NCI-H2227 treated with DMSO at 0.1 percent for 48 hours (cell line): ENCODE measurements at regions not wholly inside any gene's neighbourhood (a gene's known extent, or its start where the extent isn't known, plus 50 kb on each side); places are given as distances from the start of the nearest gene placed in this dataset.

ENCODE experiments used
- DNase-seq: peaks from one replicate; lab custom pipeline; 2025; lab: John Stamatoyannopoulos, UW

GRCh38 chr9:89655990-89656657 lies 51.3 kb downstream of the GADD45G start:
- DNase-seq, result no peak

- DNase-seq, result no peak
Measured at GRCh38 chr9:89657295-89657694, 52.5 kb downstream of the GADD45G start.

GRCh38 chr9:89657765-89658164 lies 53.0 kb downstream of the GADD45G start:
- DNase-seq, result no peak

GRCh38 chr9:89658401-89658800 lies 53.6 kb downstream of the GADD45G start:
- DNase-seq, result no peak

- no peak for DNase-seq
Measured at GRCh38 chr9:89658931-89659330, 54.1 kb downstream of the GADD45G start.

- DNase-seq, result no peak
Measured at GRCh38 chr9:89659473-89659872, 54.7 kb downstream of the GADD45G start.

- no peak for DNase-seq
Measured at GRCh38 chr9:89659891-89660685, 55.3 kb downstream of the GADD45G start.

- DNase-seq, result no peak
Measured at GRCh38 chr9:89661391-89661949, 56.7 kb downstream of the GADD45G start.

- peak; percentile 88 for DNase-seq
Measured at GRCh38 chr9:89661956-89662717, 57.3 kb downstream of the GADD45G start.

- DNase-seq, result no peak
Measured at GRCh38 chr9:89662718-89663613, 58.2 kb downstream of the GADD45G start.

- DNase-seq, result no peak
Measured at GRCh38 chr9:89663614-89663970, 58.8 kb downstream of the GADD45G start.

GRCh38 chr9:89664010-89664409 lies 59.2 kb downstream of the GADD45G start:
- DNase-seq, result no peak

GRCh38 chr9:89664896-89665329 lies 60.1 kb downstream of the GADD45G start:
- DNase-seq, result no peak

- no peak for DNase-seq
Measured at GRCh38 chr9:89666364-89666763, 61.6 kb downstream of the GADD45G start.

- DNase-seq, result no peak
Measured at GRCh38 chr9:89666950-89667349, 62.1 kb downstream of the GADD45G start.

GRCh38 chr9:89667726-89668125 lies 62.9 kb downstream of the GADD45G start:
- no peak for DNase-seq

GRCh38 chr9:89668216-89668865 lies 63.5 kb downstream of the GADD45G start:
- no peak for DNase-seq

- DNase-seq, result no peak
Measured at GRCh38 chr9:89668866-89669246, 64.0 kb downstream of the GADD45G start.

- DNase-seq, result no peak
Measured at GRCh38 chr9:89669361-89669842, 64.6 kb downstream of the GADD45G start.

- DNase-seq, result no peak
Measured at GRCh38 chr9:89670114-89670513, 65.3 kb downstream of the GADD45G start.
